ENCODE measurements at regions not wholly inside any gene's neighbourhood (a gene's known extent, or its start where the extent isn't known, plus 50 kb on each side); places are given as distances from the start of the nearest gene placed in this dataset.

- TF ChIP-seq, protein P1, sequence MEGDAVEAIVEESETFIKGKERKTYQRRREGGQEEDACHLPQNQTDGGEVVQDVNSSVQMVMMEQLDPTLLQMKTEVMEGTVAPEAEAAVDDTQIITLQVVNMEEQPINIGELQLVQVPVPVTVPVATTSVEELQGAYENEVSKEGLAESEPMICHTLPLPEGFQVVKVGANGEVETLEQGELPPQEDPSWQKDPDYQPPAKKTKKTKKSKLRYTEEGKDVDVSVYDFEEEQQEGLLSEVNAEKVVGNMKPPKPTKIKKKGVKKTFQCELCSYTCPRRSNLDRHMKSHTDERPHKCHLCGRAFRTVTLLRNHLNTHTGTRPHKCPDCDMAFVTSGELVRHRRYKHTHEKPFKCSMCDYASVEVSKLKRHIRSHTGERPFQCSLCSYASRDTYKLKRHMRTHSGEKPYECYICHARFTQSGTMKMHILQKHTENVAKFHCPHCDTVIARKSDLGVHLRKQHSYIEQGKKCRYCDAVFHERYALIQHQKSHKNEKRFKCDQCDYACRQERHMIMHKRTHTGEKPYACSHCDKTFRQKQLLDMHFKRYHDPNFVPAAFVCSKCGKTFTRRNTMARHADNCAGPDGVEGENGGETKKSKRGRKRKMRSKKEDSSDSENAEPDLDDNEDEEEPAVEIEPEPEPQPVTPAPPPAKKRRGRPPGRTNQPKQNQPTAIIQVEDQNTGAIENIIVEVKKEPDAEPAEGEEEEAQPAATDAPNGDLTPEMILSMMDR (conservative IDR thresholded peaks at IDR 0.05 in 1 of 2, IDR thresholded peaks at IDR 0.05 in 1 of 2; ENCODE audit: extremely low read depth in 1 of 2, insufficient read depth in 1 of 2, low read depth in 1 of 2, low read length in 2 of 2), result no peak
- no peak for TF ChIP-seq EZH2 (IDR thresholded peaks at IDR 0.05; ENCODE audit: borderline replicate concordance, low read length)
Measured at GRCh38 chr11:112391086-112391485, 130.4 kb upstream of the PLET1 start.
